Vagina (tissue), 2 donors: ENCODE measurements at regions not wholly inside any gene's neighbourhood (a gene's known extent, or its start where the extent isn't known, plus 50 kb on each side); places are given as distances from the start of the nearest gene placed in this dataset.

Experiments used
- DNase-seq, 2 donors: peaks; one replicate each; pipeline ENCODE4 v3.0.0-alpha.2; 2017; ENCODE audit errors: extremely low spot score in 2 of 2
- H3K27ac ChIP-seq: fragments of 200-600 bp; sonication (generic); one replicate; pipeline ENCODE4 v1.5.1; 2019
- H3K27me3 ChIP-seq: fragments of 200-600 bp; sonication (generic); one replicate; pipeline ENCODE4 v1.5.1; 2019
- H3K36me3 ChIP-seq, 2 donors: fragments of 200-600 bp; sonication (generic); one replicate each; pipeline ENCODE4 v1.5.1; 2017 to 2019
- H3K4me1 ChIP-seq: fragments of 200-600 bp; sonication (generic); one replicate; pipeline ENCODE4 v1.5.1; 2019
- H3K4me3 ChIP-seq, 2 donors: fragments of 200-600 bp; sonication (generic); 1 replicate in 1 of 2; 2 replicates in 1 of 2; pipeline ENCODE4 v1.5.1; 2016 to 2019
- H3K9me3 ChIP-seq: fragments of 200-600 bp; sonication (generic); one replicate; pipeline ENCODE4 v1.5.1; 2019
- POLR2A ChIP-seq, 2 donors: fragments of 450-650 bp; IDR thresholded peaks; one replicate each; pipeline ENCODE4 v1.6.1; 2017; ENCODE audit warnings: antibody characterized with exemption in 2 of 2, mild to moderate bottlenecking in 2 of 2, moderate library complexity in 2 of 2
- POLR2AphosphoS5 ChIP-seq, 2 donors: sonication (generic); formaldehyde crosslinking; IDR thresholded peaks; one replicate each; pipeline ENCODE4 v1.9.0; 2017; ENCODE audit warnings: antibody characterized with exemption in 2 of 2, mild to moderate bottlenecking in 2 of 2, low read depth in 1 of 2; ENCODE audit not compliant: insufficient read depth in 1 of 2
- intact Hi-C: fragments of 100-400 bp; cut with DNase I; formaldehyde crosslinking; loops from one replicate; pipeline ENCODE4 v1.15.1; 2023
- TF ChIP-seq, protein P1 (sequence below), 3 experiments: fragments of 450-650 bp in 2 of 3; fragments of 200-600 bp in 1 of 3; sonication (generic) in 1 of 3; IDR thresholded peaks; one replicate each; pipeline ENCODE4 v1.5.1; 2017 to 2019; ENCODE audit warnings: antibody characterized with exemption in 3 of 3, mild to moderate bottlenecking in 2 of 3, moderate library complexity in 2 of 3

DNA sequence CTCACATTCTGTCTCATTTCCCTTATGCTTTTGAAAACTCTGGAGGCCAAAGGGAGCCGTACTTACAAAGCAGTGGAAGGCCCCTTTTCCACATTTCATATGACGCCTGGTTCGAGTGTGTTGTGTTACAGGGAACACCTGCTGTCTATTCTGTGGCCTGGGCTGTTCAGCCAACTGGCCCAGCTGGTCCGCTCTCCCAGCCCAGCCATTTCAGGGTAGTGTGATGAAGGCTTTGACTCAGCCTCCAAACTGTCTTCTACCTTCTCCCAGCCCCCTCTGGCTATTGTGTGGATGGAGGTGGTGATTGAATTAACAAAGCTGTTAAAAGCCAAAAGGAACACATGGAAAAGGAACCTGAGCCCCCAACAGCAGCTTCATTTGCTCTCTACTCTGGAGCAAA is 233.8 kb downstream of the ICOS start:
- TF ChIP-seq POLR2A (IDR thresholded peaks at IDR 0.05) (no peak), POLR2AphosphoS5 (IDR thresholded peaks at IDR 0.05; ENCODE audit: insufficient read depth in 1 of 2, low read depth in 1 of 2) (no peak)
- TF ChIP-seq, protein P1, sequence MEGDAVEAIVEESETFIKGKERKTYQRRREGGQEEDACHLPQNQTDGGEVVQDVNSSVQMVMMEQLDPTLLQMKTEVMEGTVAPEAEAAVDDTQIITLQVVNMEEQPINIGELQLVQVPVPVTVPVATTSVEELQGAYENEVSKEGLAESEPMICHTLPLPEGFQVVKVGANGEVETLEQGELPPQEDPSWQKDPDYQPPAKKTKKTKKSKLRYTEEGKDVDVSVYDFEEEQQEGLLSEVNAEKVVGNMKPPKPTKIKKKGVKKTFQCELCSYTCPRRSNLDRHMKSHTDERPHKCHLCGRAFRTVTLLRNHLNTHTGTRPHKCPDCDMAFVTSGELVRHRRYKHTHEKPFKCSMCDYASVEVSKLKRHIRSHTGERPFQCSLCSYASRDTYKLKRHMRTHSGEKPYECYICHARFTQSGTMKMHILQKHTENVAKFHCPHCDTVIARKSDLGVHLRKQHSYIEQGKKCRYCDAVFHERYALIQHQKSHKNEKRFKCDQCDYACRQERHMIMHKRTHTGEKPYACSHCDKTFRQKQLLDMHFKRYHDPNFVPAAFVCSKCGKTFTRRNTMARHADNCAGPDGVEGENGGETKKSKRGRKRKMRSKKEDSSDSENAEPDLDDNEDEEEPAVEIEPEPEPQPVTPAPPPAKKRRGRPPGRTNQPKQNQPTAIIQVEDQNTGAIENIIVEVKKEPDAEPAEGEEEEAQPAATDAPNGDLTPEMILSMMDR (IDR thresholded peaks at IDR 0.05) = no peak
- Histone ChIP-seq H3K36me3 (no peaks in the 10 kb centered on the region), H3K9me3 (no peaks in the 10 kb centered on the region), H3K27me3 (no peaks in the 10 kb centered on the region), H3K27ac (no peak overlapping the region), H3K4me3 (no peak overlapping the region), H3K4me1 (no peaks in the 10 kb centered on the region)
- DNase-seq = no peak
- intact Hi-C loops = no loop called here

DNA sequence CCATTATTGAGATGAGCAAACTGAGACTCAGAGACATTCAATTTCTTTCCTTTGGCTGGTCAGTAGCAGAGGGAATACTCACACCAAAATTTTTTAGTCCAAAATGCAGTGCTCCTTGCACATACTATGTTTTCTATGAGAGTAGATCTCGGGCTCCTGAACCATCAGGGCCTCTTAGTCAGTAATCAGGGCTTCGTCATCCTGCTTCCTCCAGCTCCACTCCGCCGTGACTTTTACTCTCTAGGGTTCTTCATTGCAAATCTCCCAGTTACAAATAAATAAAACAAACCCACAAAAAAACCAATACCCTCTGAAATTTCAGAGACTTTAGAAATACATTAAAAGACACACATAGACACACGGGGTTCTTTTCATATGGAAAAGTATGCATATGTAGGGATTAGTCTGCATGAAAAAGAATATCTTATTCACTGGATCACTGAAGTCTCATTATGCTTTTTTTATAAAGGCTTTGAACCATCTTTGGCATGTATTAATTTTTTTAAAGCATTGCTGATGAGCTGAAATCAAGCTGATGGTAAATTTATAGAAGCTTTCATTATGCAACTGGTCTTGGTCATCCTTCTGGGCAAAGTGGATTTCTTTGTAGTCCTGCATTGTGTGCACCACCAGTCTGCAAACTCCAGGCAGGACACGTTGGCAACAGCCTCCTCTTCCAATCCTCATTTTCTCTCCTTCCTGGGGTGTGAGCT is 235.0 kb downstream of the ICOS start:
- Histone ChIP-seq H3K4me1 (no peaks in the 10 kb centered on the region), H3K4me3 (no peak overlapping the region), H3K27ac (no peak overlapping the region), H3K27me3 (no peaks in the 10 kb centered on the region), H3K36me3 (no peaks in the 10 kb centered on the region), H3K9me3 (no peaks in the 10 kb centered on the region)
- intact Hi-C loops = no loop called here
- no peak for DNase-seq
- TF ChIP-seq POLR2AphosphoS5 (IDR thresholded peaks at IDR 0.05; ENCODE audit: insufficient read depth in 1 of 2, low read depth in 1 of 2) (no peak), POLR2A (IDR thresholded peaks at IDR 0.05) (no peak)
- TF ChIP-seq, protein P1 (IDR thresholded peaks at IDR 0.05) = no peak

DNA sequence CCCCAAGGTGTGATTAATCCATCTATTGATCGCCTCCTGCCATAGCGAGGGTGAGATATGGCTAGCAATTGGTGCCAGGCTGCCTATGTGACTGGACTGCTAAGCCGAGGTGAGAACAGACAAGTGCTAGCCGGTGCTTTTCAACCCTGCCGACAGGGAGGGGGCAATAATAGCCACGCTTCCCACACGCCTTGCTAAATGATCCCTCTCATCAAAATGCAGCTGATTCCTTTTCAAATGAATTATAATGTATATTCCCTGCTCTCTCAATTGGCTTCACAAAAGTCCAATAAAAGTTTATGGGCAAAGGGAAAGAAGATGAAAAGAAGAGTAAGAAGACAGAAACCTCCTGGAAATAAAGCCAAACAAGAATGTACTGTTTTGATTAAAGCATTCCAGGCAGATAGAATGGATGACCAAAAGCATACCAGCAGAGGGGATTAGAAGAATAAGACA is 235.6 kb downstream of the ICOS start:
- TF ChIP-seq, protein P1 (IDR thresholded peaks at IDR 0.05) = no peak
- TF ChIP-seq POLR2A (IDR thresholded peaks at IDR 0.05) (no peak), POLR2AphosphoS5 (IDR thresholded peaks at IDR 0.05; ENCODE audit: insufficient read depth in 1 of 2, low read depth in 1 of 2) (no peak)
- H3K4me1 ChIP-seq = no peaks in the 10 kb centered on the region
- no peak for DNase-seq
- no peaks in the 10 kb centered on the region for H3K36me3 ChIP-seq
- no peaks in the 10 kb centered on the region for H3K9me3 ChIP-seq
- H3K27ac ChIP-seq = no peak overlapping the region
- H3K27me3 ChIP-seq = no peaks in the 10 kb centered on the region
- H3K4me3 ChIP-seq = no peak overlapping the region
- intact Hi-C loops = no loop called here

DNA sequence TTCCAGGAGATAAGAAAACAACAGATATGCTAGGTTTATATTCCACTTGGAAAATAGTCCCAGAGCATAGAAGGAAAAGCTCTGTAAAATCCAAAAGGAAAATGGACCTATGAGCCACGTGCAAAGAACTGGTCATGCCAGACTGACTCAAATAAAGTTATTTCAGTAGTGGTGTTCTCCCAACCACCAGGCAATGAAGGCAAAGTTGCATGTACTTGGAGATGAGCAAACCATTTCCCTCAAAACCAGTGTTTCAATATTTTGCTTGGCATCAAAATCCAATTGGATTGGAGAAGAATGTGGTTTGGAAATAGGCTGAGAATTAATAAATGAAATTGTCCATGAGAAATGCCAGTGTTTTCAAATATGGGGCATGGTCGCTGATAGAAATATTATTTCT is 237.5 kb downstream of the ICOS start:
- Histone ChIP-seq H3K27ac (no peak overlapping the region), H3K36me3 (no peaks in the 10 kb centered on the region), H3K9me3 (no peaks in the 10 kb centered on the region), H3K4me1 (no peaks in the 10 kb centered on the region), H3K4me3 (no peak overlapping the region), H3K27me3 (no peaks in the 10 kb centered on the region)
- TF ChIP-seq, protein P1 (IDR thresholded peaks at IDR 0.05) = no peak
- no peak for TF ChIP-seq POLR2AphosphoS5 (IDR thresholded peaks at IDR 0.05; ENCODE audit: insufficient read depth in 1 of 2, low read depth in 1 of 2)
- no peak for TF ChIP-seq POLR2A (IDR thresholded peaks at IDR 0.05)
- DNase-seq = no peak
- intact Hi-C loops = no loop called here

DNA sequence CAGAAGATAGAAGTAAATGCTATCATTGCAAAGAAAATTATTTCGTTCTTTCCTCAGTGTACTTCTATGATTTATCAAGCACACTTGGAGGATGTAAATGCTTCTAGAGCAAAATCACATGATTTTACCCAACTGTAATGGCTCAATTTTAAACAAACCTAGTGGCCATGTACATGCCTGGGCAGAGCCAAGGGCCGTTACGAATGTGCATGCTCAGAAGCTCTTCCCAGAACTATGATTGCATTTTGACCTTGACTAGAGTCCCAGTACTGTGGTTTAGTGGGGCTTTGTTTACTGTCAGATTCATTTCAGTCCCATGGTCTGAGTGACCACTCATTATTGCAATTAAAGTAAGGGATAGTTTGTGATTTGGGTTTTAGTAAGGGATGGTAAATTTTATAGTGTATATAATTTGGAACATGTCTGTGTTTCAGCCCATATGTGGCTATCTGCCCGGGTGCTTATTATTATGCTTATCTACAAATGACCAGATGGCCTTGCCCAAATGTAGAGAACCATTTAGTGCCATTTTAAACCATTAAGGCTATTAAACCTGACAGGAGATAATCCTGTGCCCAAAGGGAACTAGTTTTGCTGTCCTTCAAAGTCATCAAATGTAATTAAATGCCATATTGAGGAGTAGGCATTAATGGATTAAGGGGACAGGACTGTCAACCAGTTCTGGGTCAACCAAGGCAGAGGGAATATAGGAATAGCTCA is 239.1 kb downstream of the ICOS start:
- no peak for DNase-seq
- no peaks in the 10 kb centered on the region for H3K9me3 ChIP-seq
- no peaks in the 10 kb centered on the region for H3K27me3 ChIP-seq
- H3K27ac ChIP-seq = no peak overlapping the region
- H3K36me3 ChIP-seq = no peaks in the 10 kb centered on the region
- H3K4me3 ChIP-seq = no peak overlapping the region
- intact Hi-C loops = no loop called here
- no peaks in the 10 kb centered on the region for H3K4me1 ChIP-seq
- TF ChIP-seq, protein P1 (IDR thresholded peaks at IDR 0.05) = no peak
- TF ChIP-seq POLR2AphosphoS5 (IDR thresholded peaks at IDR 0.05; ENCODE audit: insufficient read depth in 1 of 2, low read depth in 1 of 2) (no peak), POLR2A (IDR thresholded peaks at IDR 0.05) (no peak)
